ENCODE measurements at regions not wholly inside any gene's neighbourhood (a gene's known extent, or its start where the extent isn't known, plus 50 kb on each side); places are given as distances from the start of the nearest gene placed in this dataset.

DNA sequence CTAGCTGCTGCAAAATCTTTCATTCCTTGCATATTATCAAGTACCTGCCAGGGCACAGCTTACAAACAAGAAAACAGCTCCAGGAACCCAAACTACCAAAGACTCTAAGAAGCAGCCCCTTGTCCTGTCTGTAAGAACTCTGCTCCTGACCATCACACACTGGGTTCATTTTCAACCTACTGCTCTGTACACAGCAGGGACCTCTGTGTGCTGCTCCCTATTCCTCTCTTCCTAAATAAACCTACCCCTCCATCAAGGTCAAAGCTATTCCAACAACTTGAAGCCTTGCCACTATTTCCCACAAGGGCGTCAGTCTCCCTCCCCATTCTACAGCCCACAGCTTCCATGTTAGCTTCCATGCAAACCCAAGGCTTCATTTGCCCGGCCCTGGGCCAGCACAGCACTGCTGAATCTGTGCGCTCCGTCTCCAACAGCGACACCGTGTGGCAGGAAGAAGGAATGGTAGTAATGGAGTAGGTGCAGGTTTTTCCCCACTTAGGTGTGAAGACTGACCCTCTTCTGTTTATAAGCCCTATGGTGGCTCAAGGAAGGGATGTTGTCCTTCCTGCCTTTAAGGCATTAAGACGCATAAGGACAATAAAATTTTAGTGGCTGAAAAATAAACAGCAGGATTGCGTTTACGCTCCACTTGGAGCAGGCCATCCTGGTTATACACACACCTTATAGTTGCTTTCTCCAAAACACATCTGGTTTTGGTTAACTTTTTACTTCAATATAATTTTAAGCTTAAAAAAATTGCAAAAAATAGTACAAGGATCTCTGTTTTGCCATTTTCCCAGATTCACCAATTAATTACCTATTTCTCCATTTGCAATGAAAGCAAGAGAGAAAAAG lies 115.2 kb upstream of the NXT1 start:
- peak; percentile 71 for TF ChIP-seq CTCF (IDR thresholded peaks at IDR 0.05; ENCODE audit: insufficient read depth, low read length, poor library complexity, severe bottlenecking)
- Histone ChIP-seq H3K36me3 (ENCODE audit: control insufficient read depth, insufficient read depth, low read length) (no peaks in the 10 kb centered on the region), H3K27me3 (replicated peaks; ENCODE audit: control insufficient read depth, insufficient read depth, low read length) (no peaks in the 10 kb centered on the region), H3K4me3 (replicated peaks; ENCODE audit: low read depth, low read length) (no peak overlapping the region)
- DNase-seq (ENCODE audit: extremely low read depth, insufficient read length), result no peak

DNA sequence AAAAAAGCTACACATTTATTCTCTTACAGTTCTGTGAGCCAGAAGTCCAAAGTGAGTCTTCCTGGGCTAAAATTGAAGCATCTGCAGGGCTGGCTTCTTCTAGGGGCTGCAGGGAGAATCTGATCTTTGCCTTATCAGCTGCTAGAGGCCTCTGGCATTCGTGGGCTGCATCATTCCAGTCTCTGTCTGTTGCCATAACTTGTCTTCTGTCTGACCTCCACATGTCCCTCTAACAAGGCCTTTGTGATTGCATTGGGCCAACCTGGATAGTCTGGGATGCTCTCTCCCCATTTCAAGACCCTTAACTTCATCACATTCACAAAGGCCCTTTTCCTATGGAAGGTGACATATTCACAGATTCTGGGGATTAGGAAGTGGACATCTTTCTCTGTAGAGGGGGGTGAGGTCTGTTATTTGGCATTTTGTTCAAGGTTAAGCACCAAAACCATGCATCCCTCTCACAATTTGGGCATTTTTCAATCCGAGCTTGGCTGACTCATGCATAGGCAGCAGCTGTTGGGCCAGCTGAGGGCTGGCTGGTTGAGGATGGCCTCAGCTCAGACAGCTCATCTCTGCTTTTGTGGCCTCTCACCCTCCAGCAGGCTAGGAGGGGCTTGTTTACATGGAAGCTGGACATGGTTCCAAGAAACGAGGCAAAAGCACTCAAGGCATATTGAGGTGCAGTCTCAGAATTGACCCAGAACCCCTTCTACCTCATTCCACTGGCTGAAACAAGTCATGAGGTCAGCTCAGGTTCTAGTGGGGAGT lies 116.1 kb upstream of the NXT1 start:
- no peak for DNase-seq (ENCODE audit: extremely low read depth, insufficient read length)
- TF ChIP-seq CTCF (IDR thresholded peaks at IDR 0.05; ENCODE audit: insufficient read depth, low read length, poor library complexity, severe bottlenecking), result no peak
- no peaks in the 10 kb centered on the region for H3K27me3 ChIP-seq (replicated peaks; ENCODE audit: control insufficient read depth, insufficient read depth, low read length)
- H3K36me3 ChIP-seq (ENCODE audit: control insufficient read depth, insufficient read depth, low read length), result no peaks in the 10 kb centered on the region
- H3K4me3 ChIP-seq (replicated peaks; ENCODE audit: low read depth, low read length), result no peak overlapping the region

- DNase-seq (ENCODE audit: extremely low read depth, insufficient read length), result no peak
- Histone ChIP-seq H3K36me3 (ENCODE audit: control insufficient read depth, insufficient read depth, low read length) (no peaks in the 10 kb centered on the region), H3K4me3 (replicated peaks; ENCODE audit: low read depth, low read length) (no peak overlapping the region), H3K27me3 (replicated peaks; ENCODE audit: control insufficient read depth, insufficient read depth, low read length) (no peaks in the 10 kb centered on the region)
- no peak for TF ChIP-seq CTCF (IDR thresholded peaks at IDR 0.05; ENCODE audit: insufficient read depth, low read length, poor library complexity, severe bottlenecking)
These were observed 117.2 kb upstream of the NXT1 start for GRCh38 chr20:23233341-23233740.

DNA sequence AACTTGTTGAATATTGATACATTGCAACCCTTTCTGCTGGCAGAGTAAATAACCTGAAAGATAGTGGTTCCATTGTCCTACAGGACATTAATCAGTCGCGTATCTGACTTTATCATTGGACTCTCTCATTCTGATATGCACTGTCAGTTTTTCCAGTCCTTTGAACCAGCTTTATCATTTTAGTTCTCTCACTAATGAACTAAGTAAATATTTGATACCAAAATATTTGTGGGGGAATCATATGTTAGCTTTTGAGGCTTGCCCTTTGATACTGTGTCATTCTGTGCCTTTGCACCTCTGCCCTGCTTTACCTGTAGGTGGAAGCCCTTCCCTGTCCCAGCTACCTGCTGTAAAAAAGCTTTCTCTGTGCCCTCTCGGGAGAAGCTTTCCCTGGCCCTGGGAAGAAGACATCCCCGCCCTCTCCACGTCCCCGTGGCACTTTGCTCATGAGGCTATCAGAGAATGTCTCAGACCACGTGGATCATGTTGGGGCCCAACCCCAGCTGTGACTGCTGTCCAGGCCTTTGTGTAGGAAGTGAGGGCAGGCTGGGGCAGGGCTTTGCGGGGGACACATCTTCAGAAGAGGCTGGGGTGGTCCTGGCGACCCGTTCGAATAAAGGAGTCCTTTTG lies 117.8 kb upstream of the NXT1 start:
- Histone ChIP-seq H3K36me3 (ENCODE audit: control insufficient read depth, insufficient read depth, low read length) (no peaks in the 10 kb centered on the region), H3K4me3 (replicated peaks; ENCODE audit: low read depth, low read length) (no peak overlapping the region), H3K27me3 (replicated peaks; ENCODE audit: control insufficient read depth, insufficient read depth, low read length) (no peaks in the 10 kb centered on the region)
- no peak for DNase-seq (ENCODE audit: extremely low read depth, insufficient read length)
- TF ChIP-seq CTCF (IDR thresholded peaks at IDR 0.05; ENCODE audit: insufficient read depth, low read length, poor library complexity, severe bottlenecking), result no peak

DNA sequence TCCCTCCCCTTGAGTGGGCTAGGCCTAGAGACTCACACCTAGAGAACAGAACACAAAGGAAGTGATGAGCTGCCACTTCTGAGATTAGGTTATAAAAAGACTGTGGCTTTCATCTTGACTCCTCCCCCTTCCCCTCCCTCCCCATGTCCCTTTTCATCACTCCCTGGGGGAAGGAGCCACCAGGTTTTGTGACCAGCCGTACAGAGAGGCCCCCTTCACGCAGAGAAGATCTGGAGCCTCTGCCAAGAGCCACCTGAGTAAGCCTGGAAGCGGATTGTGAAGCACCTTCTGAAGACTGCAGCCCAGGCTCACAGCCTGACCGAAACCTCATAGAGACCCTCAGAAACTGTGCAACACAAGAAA lies 118.4 kb upstream of the NXT1 start:
- TF ChIP-seq CTCF (IDR thresholded peaks at IDR 0.05; ENCODE audit: insufficient read depth, low read length, poor library complexity, severe bottlenecking), result no peak
- no peak for DNase-seq (ENCODE audit: extremely low read depth, insufficient read length)
- Histone ChIP-seq H3K4me3 (replicated peaks; ENCODE audit: low read depth, low read length) (no peak overlapping the region), H3K36me3 (ENCODE audit: control insufficient read depth, insufficient read depth, low read length) (no peaks in the 10 kb centered on the region), H3K27me3 (replicated peaks; ENCODE audit: control insufficient read depth, insufficient read depth, low read length) (no peaks in the 10 kb centered on the region)
